Mesenchymal stem cell (in vitro differentiated cells and primary cell): ENCODE measurements at regions not wholly inside any gene's neighbourhood (a gene's known extent, or its start where the extent isn't known, plus 50 kb on each side); places are given as distances from the start of the nearest gene placed in this dataset.

Source experiments
- DNase-seq: peaks from one replicate; pipeline ENCODE4 v3.0.0-alpha.2; 2013
- H2AFZ ChIP-seq: one replicate; pipeline ENCODE4 v1.6.1; 2013; ENCODE audit warnings: low read depth, mild to moderate bottlenecking, control low read depth, inconsistent platforms, low read length, moderate library complexity
- H2AK5ac ChIP-seq: 2 replicates; pipeline ENCODE4 v1.6.1; 2013; ENCODE audit warnings: low read length, moderate library complexity, mild to moderate bottlenecking, inconsistent platforms; ENCODE audit not compliant: severe bottlenecking
- H2BK120ac ChIP-seq: one replicate; pipeline ENCODE4 v1.6.1; 2013; ENCODE audit warnings: low read depth, mild to moderate bottlenecking, inconsistent platforms, low read length, moderate library complexity
- H2BK12ac ChIP-seq, 2 experiments: one replicate each; pipeline ENCODE4 v1.6.1; 2013; ENCODE audit warnings: inconsistent platforms in 2 of 2, low read length in 2 of 2, mild to moderate bottlenecking in 2 of 2, moderate library complexity in 2 of 2, control low read depth in 1 of 2
- H2BK15ac ChIP-seq: one replicate; pipeline ENCODE4 v1.6.1; 2013; ENCODE audit warnings: mild to moderate bottlenecking, low read depth, inconsistent platforms; ENCODE audit not compliant: poor library complexity, severe bottlenecking
- H2BK5ac ChIP-seq: 2 replicates; pipeline ENCODE4 v1.6.1; 2013; ENCODE audit warnings: low read depth, mild to moderate bottlenecking, low read length, control low read depth, inconsistent platforms; ENCODE audit not compliant: poor library complexity, severe bottlenecking
- H3K14ac ChIP-seq, 2 experiments: one replicate each; pipeline ENCODE4 v1.6.1; 2013; ENCODE audit warnings: inconsistent platforms in 2 of 2, low read length in 2 of 2, control low read depth in 1 of 2, mild to moderate bottlenecking in 1 of 2, moderate library complexity in 1 of 2
- H3K18ac ChIP-seq, 2 experiments: one replicate each; pipeline ENCODE4 v1.6.1; 2013; ENCODE audit warnings: inconsistent platforms in 2 of 2, low read length in 2 of 2, control low read depth in 1 of 2, low read depth in 1 of 2, mild to moderate bottlenecking in 1 of 2
- H3K23ac ChIP-seq, 2 experiments: one replicate each; pipeline ENCODE4 v1.6.1; 2013; ENCODE audit warnings: inconsistent platforms in 2 of 2, low read length in 2 of 2, mild to moderate bottlenecking in 2 of 2, moderate library complexity in 2 of 2, control low read depth in 1 of 2
- H3K27ac ChIP-seq: 2 replicates; pipeline ENCODE4 v1.5.1; 2013; ENCODE audit warnings: mild to moderate bottlenecking, moderate library complexity, low read length, control low read depth, inconsistent platforms; ENCODE audit not compliant: poor library complexity, severe bottlenecking
- H3K27me3 ChIP-seq, 2 experiments: 2 replicates each; pipeline versions ENCODE4 v1.6.1 to v1.7.0; 2013; ENCODE audit warnings: low read length in 2 of 2, mild to moderate bottlenecking in 2 of 2, moderate library complexity in 2 of 2, control low read depth in 1 of 2, inconsistent platforms in 1 of 2; ENCODE audit not compliant: control insufficient read depth in 1 of 2, insufficient read depth in 1 of 2
- H3K36me3 ChIP-seq, 2 experiments: 2 replicates each; pipeline versions ENCODE4 v1.6.1 to v1.7.0; 2013; ENCODE audit warnings: low read length in 2 of 2, control low read depth in 1 of 2, inconsistent platforms in 1 of 2, low read depth in 1 of 2, mild to moderate bottlenecking in 1 of 2; ENCODE audit not compliant: insufficient read depth in 2 of 2, control insufficient read depth in 1 of 2
- H3K4ac ChIP-seq, 2 experiments: one replicate each; pipeline ENCODE4 v1.6.1; 2013; ENCODE audit warnings: inconsistent platforms in 2 of 2, low read length in 2 of 2, mild to moderate bottlenecking in 2 of 2, moderate library complexity in 2 of 2, control low read depth in 1 of 2, low read depth in 1 of 2
- H3K4me1 ChIP-seq: 2 replicates; pipeline ENCODE4 v1.6.1; 2013; ENCODE audit warnings: low read depth, low read length, control low read depth; ENCODE audit not compliant: control insufficient read depth, insufficient read depth
- H3K4me2 ChIP-seq: 2 replicates; pipeline ENCODE4 v1.6.1; 2013; ENCODE audit warnings: low read length, mild to moderate bottlenecking, inconsistent platforms; ENCODE audit not compliant: poor library complexity, severe bottlenecking
- H3K4me3 ChIP-seq, 2 experiments: 2 replicates each; pipeline versions ENCODE4 v1.5.1 to v1.7.0; 2013; ENCODE audit warnings: low read length in 2 of 2, mild to moderate bottlenecking in 2 of 2, control low read depth in 1 of 2, low read depth in 1 of 2; ENCODE audit not compliant: insufficient read depth in 1 of 2
- H3K79me1 ChIP-seq: replicated peaks from 2 replicates; pipeline ENCODE4 v1.6.1; 2013; ENCODE audit warnings: mild to moderate bottlenecking, control low read depth, low read length, inconsistent platforms; ENCODE audit not compliant: poor library complexity, severe bottlenecking
- H3K9ac ChIP-seq: 2 replicates; pipeline ENCODE4 v1.7.0; 2013; ENCODE audit warnings: mild to moderate bottlenecking, low read length, moderate library complexity
- H3K9me3 ChIP-seq: 2 replicates; pipeline ENCODE4 v1.7.0; 2013; ENCODE audit warnings: mild to moderate bottlenecking, low read length; ENCODE audit not compliant: control insufficient read depth
- H4K8ac ChIP-seq: one replicate; pipeline ENCODE4 v1.6.1; 2013; ENCODE audit warnings: inconsistent platforms, mild to moderate bottlenecking, low read length, moderate library complexity
- H4K91ac ChIP-seq: one replicate; pipeline ENCODE4 v1.6.1; 2013; ENCODE audit warnings: mild to moderate bottlenecking, low read length, inconsistent platforms
- WGBS: methylation state at CpG from one replicate; pipeline ENCODE4 v1.1.7; 2013; ENCODE audit warnings: mixed read lengths; 5-methylcytosine and 5-hydroxymethylcytosine counted together

GRCh38 chr5:5721881-5722280 is 299.4 kb downstream of the ICE1 start:
- H3K14ac ChIP-seq = no peak overlapping the region
- no peak overlapping the region for H2BK120ac ChIP-seq
- no peak overlapping the region for H2AFZ ChIP-seq
- no peak overlapping the region for H3K9ac ChIP-seq
- no peak overlapping the region for H4K8ac ChIP-seq
- H2BK12ac ChIP-seq = no peak overlapping the region
- no peak overlapping the region for H3K27ac ChIP-seq
- H2BK5ac ChIP-seq = no peak overlapping the region
- no peak overlapping the region for H3K4me3 ChIP-seq
- H3K27me3 ChIP-seq = no peaks in the 10 kb centered on the region
- DNase-seq = no peak
- no peak overlapping the region for H4K91ac ChIP-seq
- no peaks in the 10 kb centered on the region for H3K4me1 ChIP-seq
- no peak overlapping the region for H2BK15ac ChIP-seq
- H3K79me1 ChIP-seq = no peaks in the 10 kb centered on the region
- no peaks in the 10 kb centered on the region for H3K36me3 ChIP-seq
- no peaks in the 10 kb centered on the region for H3K9me3 ChIP-seq
- 79% methylated on average over 3 of the region's 3 CpGs for WGBS
- no peak overlapping the region for H2AK5ac ChIP-seq
- no peak overlapping the region for H3K23ac ChIP-seq
- H3K4me2 ChIP-seq = no peak overlapping the region
- no peak overlapping the region for H3K18ac ChIP-seq
- H3K4ac ChIP-seq = no peak overlapping the region

- Histone ChIP-seq H4K8ac (no peak overlapping the region), H3K27me3 (no peaks in the 10 kb centered on the region), H3K4me2 (no peak overlapping the region), H2BK15ac (no peak overlapping the region), H3K36me3 (no peaks in the 10 kb centered on the region), H2AK5ac (no peak overlapping the region), H3K4me3 (no peak overlapping the region), H3K4ac (no peak overlapping the region), H4K91ac (no peak overlapping the region), H3K18ac (no peak overlapping the region), H2BK5ac (no peak overlapping the region), H2BK12ac (no peak overlapping the region), H3K27ac (no peak overlapping the region), H3K9ac (no peak overlapping the region), H2AFZ (no peak overlapping the region), H3K9me3 (no peaks in the 10 kb centered on the region), H3K23ac (no peak overlapping the region), H2BK120ac (no peak overlapping the region), H3K4me1 (no peaks in the 10 kb centered on the region), H3K79me1 (no peaks in the 10 kb centered on the region), H3K14ac (no peak overlapping the region)
- no peak for DNase-seq
- 70% methylated on average over 4 of the region's 5 CpGs for WGBS
Measured at GRCh38 chr5:5719292-5719691, 296.8 kb downstream of the ICE1 start.

- no peak overlapping the region for H3K23ac ChIP-seq
- no peak overlapping the region for H3K9ac ChIP-seq
- H3K4me2 ChIP-seq = no peak overlapping the region
- H2BK12ac ChIP-seq = no peak overlapping the region
- H3K4me1 ChIP-seq = no peaks in the 10 kb centered on the region
- H3K27ac ChIP-seq = no peak overlapping the region
- H2BK15ac ChIP-seq = no peak overlapping the region
- H4K8ac ChIP-seq = no peak overlapping the region
- no peaks in the 10 kb centered on the region for H3K36me3 ChIP-seq
- H4K91ac ChIP-seq = no peak overlapping the region
- 30% methylated on average over 5 of the region's 5 CpGs for WGBS
- H3K4me3 ChIP-seq = no peak overlapping the region
- no peak overlapping the region for H2AFZ ChIP-seq
- no peak overlapping the region for H2BK5ac ChIP-seq
- no peaks in the 10 kb centered on the region for H3K9me3 ChIP-seq
- no peak overlapping the region for H3K18ac ChIP-seq
- H3K14ac ChIP-seq = no peak overlapping the region
- DNase-seq = no peak
- no peaks in the 10 kb centered on the region for H3K27me3 ChIP-seq
- no peak overlapping the region for H2BK120ac ChIP-seq
- no peak overlapping the region for H3K4ac ChIP-seq
- H3K79me1 ChIP-seq = no peaks in the 10 kb centered on the region
- no peak overlapping the region for H2AK5ac ChIP-seq
Measured at GRCh38 chr5:5716665-5717064, 294.2 kb downstream of the ICE1 start.

GRCh38 chr5:5711592-5711991 is 289.1 kb downstream of the ICE1 start:
- no peak overlapping the region for H3K23ac ChIP-seq
- no peak overlapping the region for H4K91ac ChIP-seq
- H3K27ac ChIP-seq = no peak overlapping the region
- H3K4me3 ChIP-seq = no peak overlapping the region
- no peak overlapping the region for H2AFZ ChIP-seq
- no peaks in the 10 kb centered on the region for H3K79me1 ChIP-seq
- WGBS = no CpG with 5 or more reads among the region's 1 CpG
- no peak overlapping the region for H3K14ac ChIP-seq
- no peak overlapping the region for H2BK120ac ChIP-seq
- no peak overlapping the region for H2BK12ac ChIP-seq
- no peak overlapping the region for H2BK15ac ChIP-seq
- DNase-seq = no peak
- no peaks in the 10 kb centered on the region for H3K9me3 ChIP-seq
- H3K9ac ChIP-seq = no peak overlapping the region
- no peak overlapping the region for H4K8ac ChIP-seq
- no peak overlapping the region for H3K4me2 ChIP-seq
- H3K18ac ChIP-seq = no peak overlapping the region
- H2AK5ac ChIP-seq = no peak overlapping the region
- H3K4ac ChIP-seq = no peak overlapping the region
- no peaks in the 10 kb centered on the region for H3K36me3 ChIP-seq
- H3K27me3 ChIP-seq = peaks cover 0 to 4% of the 10 kb centered on the region in 2 experiments
- no peak overlapping the region for H2BK5ac ChIP-seq
- H3K4me1 ChIP-seq = no peaks in the 10 kb centered on the region
